HG03097 (cell line): ENCODE measurements at regions not wholly inside any gene's neighbourhood (a gene's known extent, or its start where the extent isn't known, plus 50 kb on each side); places are given as distances from the start of the nearest gene placed in this dataset.
"Not testable (repeated sequence)": the region's sequence is repeated elsewhere in the genome, so short reads cannot be mapped to it uniquely, and the experiment has no call there.

Source experiments
- ATAC-seq: cut with Tn5 transposase; IDR thresholded peaks from one replicate; pipeline ENCODE4 v1.9.1; 2021; ENCODE audit not compliant: unreplicated experiment, low FRiP score

DNA sequence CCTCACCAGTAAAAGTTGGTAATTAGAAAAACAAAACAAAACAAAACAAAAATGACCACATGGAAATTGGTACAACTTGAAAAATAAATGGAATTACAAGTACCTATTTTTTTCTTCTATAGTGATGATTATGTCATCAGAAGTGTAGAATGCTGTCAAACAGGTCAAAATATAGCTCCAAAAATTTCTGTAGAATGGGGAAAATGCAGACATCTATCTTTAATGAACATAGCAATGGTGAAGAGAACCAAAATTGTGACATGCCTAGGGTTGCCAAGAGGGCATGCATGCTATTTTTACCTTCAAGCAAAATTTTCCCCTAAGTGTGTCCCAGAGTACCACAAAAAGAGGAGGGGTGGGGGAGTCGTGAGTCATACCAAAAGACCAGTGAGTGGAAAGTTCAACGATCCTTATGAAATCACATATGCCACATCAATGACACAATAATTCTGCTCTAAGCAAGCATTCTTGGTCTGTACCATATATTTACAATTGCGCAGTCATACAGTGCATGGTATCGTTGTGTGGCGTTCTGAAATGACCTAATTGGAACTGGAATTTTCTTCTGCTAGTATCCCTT is 1436.4 kb downstream of the SUCLG1 start:
- ATAC-seq, result no peak

DNA sequence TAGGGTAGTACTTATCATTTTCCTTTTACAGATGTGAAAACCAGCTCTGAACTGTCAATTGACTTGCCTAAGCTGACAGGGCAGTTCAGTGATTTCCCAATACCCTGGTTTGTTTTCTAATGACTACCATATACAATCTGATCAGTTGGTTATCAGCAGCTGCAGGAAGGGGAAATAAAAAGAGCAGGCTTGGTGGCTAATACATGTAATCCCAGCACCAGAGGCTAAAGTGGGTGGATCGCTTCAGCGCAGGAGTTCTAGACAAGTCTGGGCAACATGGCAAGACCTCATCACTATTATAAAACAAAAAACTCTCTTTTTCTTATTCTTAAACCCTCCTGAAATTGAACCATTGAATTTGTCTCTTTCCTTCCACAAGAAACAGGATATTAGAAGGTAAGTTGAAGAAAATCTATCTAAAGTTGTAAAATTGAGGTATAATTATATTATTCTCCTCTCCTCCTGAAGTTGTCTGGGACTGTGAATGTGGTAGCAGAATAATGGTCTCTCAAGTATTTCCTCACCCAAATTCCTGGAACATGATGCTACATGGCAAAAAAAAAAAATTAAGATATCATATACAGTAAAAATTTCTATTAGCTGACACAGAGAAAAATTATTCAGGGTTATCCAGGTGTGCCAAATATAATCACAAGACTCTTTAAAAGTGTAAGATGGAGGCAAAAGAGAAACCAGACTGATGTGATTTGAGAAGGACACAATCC is 1441.6 kb downstream of the SUCLG1 start:
- no peak for ATAC-seq

DNA sequence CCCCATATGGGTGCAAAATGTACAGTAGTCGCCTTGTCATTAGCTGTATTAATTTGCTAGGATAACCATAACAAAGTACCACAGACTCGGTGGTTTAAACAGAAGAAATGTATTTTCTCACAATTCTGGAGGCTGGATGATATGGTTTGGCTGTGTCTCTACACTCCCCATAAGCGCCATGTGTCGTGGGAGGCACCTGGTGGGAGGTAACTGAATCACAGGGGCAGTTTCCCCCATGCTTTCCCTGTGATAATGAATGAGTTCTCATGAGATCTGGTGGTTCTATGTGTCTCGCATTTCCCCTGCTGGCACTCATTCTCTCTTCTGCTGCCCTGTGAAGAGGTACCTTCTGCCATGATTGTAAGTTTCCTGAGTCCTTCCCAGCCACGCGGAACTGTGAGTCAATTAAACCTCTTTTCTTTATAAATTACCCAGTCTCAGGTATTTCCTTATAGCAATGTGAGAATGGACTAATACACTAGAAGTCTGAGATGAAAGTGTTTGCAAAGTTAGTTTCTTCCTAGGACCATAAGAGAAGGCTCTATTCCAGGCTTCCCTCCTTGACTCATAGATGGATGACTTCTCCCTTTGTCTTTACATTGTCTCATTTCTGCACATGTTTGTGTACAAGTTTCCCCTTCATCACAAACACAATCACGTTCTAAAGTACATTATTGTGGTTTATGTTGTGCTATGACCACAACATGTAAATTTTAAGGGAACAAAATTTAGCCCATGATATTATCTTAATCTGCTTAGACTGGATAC is 1442.6 kb downstream of the SUCLG1 start:
- ATAC-seq, result no peak

DNA sequence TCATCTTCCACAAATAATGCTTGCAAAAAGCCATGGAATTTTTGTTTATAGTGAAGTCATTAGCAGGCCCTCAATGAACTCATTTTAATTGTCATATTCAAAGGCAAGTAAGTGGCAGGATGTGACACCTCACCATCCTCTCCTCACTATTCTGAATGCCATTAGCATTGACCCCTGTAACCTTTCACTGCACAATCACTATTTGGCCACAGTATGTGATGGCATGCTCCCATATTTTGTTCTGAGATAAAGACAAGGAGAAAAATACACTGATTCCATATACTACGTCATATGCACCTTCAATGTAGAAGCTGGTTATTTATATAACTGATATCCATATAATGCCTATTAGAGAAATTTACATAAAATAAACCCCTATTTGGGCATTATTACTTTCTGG is 1443.2 kb downstream of the SUCLG1 start:
- no peak for ATAC-seq

- ATAC-seq, result no peak
Observed at GRCh38 chr2:83015035-83015715, 1443.9 kb downstream of the SUCLG1 start.

GRCh38 chr2:83014462-83014861 is 1444.6 kb downstream of the SUCLG1 start:
- no peak for ATAC-seq

- no peak for ATAC-seq
Observed at GRCh38 chr2:83006961-83007360, 1452.1 kb downstream of the SUCLG1 start.

GRCh38 chr2:83003555-83003954 is 1455.5 kb downstream of the SUCLG1 start:
- ATAC-seq, result no peak

DNA sequence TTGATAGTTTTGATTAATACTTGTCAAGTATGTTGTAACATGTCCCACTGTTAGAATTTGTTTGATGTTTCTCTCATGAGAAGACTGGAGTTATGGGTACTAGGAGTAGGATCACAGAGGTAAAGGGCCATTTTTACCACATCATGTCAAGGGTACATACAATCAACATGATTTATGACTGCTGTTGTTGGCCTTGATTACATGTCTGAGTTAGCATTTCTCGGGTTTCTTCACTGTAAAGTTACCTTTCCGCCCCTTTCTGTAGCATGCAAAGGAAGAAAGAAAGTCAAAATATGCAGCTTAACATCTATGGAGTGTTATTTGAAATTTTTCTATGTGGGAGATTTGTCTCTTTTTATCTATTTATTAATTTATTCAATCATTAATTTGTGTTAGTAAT is 1456.4 kb downstream of the SUCLG1 start:
- ATAC-seq, result no peak

GRCh38 chr2:82998781-82999180 is 1460.3 kb downstream of the SUCLG1 start:
- no peak for ATAC-seq

GRCh38 chr2:82996217-82996616 is 1462.9 kb downstream of the SUCLG1 start:
- ATAC-seq, result no peak

DNA sequence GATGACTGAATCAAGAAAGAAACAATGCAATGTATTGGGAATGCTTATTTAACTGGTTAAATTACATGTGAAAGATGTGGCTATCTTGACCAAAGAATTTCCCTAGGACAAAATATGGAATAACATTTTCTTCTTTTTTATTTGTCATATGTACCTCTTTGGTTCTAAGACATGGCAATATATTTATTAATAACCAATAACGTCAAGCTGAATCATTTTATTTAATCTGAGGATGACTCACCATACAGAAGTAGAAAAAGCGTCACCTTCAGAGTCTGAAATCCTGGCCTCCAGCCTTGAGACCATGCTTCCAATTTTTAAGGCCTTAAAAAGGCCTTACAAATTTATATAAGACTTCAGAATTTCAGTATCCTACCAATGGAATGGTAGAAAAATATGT is 1464.9 kb downstream of the SUCLG1 start:
- no peak for ATAC-seq

DNA sequence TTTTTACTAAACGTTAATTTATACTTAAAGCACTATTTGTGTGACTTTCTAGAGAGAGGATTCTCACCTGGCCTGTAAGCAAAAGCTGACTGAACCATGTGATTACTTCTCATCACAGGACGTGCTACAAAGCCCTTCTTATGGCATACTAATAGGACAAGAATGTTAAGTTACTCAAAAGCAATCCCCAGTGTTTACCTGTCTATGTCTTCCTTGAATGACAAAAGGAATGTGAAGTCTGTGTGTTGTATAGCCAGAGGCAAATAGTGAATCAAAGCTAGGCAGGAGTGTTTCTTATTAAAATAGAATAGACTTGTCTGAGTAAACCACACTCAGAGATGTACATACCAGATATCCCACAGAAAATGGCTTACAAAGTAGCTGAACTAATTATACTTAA is 1465.5 kb downstream of the SUCLG1 start:
- ATAC-seq, result no peak

GRCh38 chr2:82992968-82993367 is 1466.1 kb downstream of the SUCLG1 start:
- ATAC-seq, result no peak

GRCh38 chr2:82987706-82988105 is 1471.4 kb downstream of the SUCLG1 start:
- not testable (repeated sequence) for ATAC-seq

DNA sequence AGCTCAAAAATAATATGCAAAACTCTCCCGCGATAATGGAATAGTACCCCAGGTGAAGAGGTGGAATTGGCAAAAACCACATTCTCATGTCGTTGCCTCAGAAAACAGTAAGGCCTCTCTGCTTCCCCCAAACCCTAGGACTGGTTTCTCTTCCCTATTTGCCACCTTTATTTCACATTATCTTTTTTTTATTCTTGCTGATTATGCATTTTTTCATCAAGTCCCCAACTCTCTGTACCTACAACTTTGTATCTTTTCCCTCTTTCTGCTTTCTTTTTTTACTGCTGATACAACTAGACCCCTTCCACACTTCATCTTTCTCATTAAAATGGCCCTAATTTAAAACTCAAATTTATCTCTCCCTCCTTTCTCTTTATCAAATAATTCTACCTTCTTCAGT is 1472.2 kb downstream of the SUCLG1 start:
- no peak for ATAC-seq

- no peak for ATAC-seq
Observed at GRCh38 chr2:82985572-82986197, 1473.4 kb downstream of the SUCLG1 start.

GRCh38 chr2:82968358-82968757 is 1490.7 kb downstream of the SUCLG1 start:
- ATAC-seq, result no peak

DNA sequence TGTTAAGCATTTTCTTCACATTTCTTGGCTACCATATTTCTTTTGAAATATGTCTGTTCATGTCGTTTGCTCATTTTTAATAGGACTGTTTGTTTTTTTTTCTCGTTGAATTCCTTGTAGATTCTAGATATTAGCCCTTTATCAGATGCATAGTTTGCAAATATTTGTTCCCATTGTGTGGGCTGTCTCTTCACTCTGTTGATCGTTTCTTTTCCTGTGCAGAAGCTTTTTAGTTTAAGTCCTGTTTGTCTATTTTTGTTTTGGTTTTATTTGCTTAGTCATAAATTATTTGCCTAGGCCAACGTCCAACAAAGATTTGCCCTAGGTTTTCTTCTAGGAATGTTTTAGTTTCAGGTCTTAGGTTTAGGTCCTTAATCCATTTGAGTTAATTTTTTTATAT is 1494.7 kb downstream of the SUCLG1 start:
- ATAC-seq, result no peak

DNA sequence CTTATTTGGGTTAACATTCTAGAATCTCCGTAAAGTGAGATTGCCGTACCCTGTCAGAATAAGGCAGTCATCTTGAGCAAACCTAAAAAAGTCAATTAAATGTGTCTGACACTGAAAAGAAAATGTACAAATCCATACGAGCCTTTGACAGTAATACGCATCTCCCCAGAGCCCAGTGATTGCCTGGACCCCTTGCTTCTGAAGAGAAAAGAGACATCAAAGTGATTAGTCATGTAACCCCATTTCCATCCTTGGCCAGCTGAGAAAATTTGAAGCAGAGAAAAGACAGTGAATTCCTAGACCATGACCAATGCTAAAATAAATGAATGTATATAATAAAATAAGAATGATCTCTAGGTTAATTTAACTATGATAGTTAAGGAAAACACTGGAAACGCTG is 1499.4 kb downstream of the SUCLG1 start:
- ATAC-seq, result no peak

DNA sequence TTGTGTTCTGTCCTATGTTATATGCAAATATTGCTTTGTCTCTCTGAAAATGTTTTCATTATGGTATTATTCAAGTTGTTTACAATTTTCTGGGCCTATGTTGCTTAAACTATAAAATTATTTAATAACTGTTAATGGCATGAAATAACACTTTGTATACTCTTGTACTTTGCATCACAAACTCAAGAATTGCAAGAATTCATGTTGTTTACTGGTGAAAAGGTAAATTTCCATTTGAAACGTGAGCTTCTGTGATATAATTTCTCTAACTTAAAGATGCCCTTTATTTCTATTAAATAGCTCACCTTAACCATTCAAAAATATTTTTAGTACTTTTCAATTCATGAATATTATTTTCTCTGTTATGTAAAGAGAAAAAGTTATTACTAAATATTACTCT is 1504.2 kb downstream of the SUCLG1 start:
- ATAC-seq, result no peak
